Dermis microvascular lymphatic vessel endothelial cell (primary cell): ENCODE measurements at regions not wholly inside any gene's neighbourhood (a gene's known extent, or its start where the extent isn't known, plus 50 kb on each side); places are given as distances from the start of the nearest gene placed in this dataset.
"Not testable (repeated sequence)": the region's sequence is repeated elsewhere in the genome, so short reads cannot be mapped to it uniquely, and the experiment has no call there.

Experiments used
- DNase-seq, 2 donors: peaks; one replicate each; pipeline versions ENCODE4 v3.0.0 to v3.0.0-alpha.2; 2010; ENCODE audit warnings: low read depth in 2 of 2

GRCh38 chr4:116143198-116143597, 942.2 kb downstream of the TRAM1L1 start:
- DNase-seq = no peak

GRCh38 chr4:116132946-116133345, 952.4 kb downstream of the TRAM1L1 start:
- DNase-seq = no peak

GRCh38 chr4:116126794-116127193, 958.6 kb downstream of the TRAM1L1 start:
- no peak for DNase-seq

GRCh38 chr4:116122124-116122523, 963.3 kb downstream of the TRAM1L1 start:
- DNase-seq = no peak

GRCh38 chr4:116118221-116118620, 967.2 kb downstream of the TRAM1L1 start:
- DNase-seq = no peak

GRCh38 chr4:116112861-116113260, 972.5 kb downstream of the TRAM1L1 start:
- DNase-seq = not testable (repeated sequence)

GRCh38 chr4:116110713-116111112, 974.7 kb downstream of the TRAM1L1 start:
- no peak for DNase-seq

- no peak for DNase-seq
Measured at GRCh38 chr4:116108606-116109005, 976.8 kb downstream of the TRAM1L1 start.

- no peak for DNase-seq
Measured at GRCh38 chr4:116101321-116101720, 984.1 kb downstream of the TRAM1L1 start.

- DNase-seq = no peak
Measured at GRCh38 chr4:116099596-116099995, 985.8 kb downstream of the TRAM1L1 start.

- DNase-seq = not testable (repeated sequence)
Measured at GRCh38 chr4:116097353-116097752, 983.9 kb upstream of the NDST4 start.

- no peak for DNase-seq
Measured at GRCh38 chr4:116092961-116093360, 979.5 kb upstream of the NDST4 start.

GRCh38 chr4:116088771-116089170, 975.4 kb upstream of the NDST4 start:
- no peak for DNase-seq

- DNase-seq = no peak
Measured at GRCh38 chr4:116082808-116083366, 969.5 kb upstream of the NDST4 start.

GRCh38 chr4:116073051-116073450, 959.6 kb upstream of the NDST4 start:
- DNase-seq = no peak

- no peak for DNase-seq
Measured at GRCh38 chr4:116070283-116070682, 956.9 kb upstream of the NDST4 start.

- DNase-seq = no peak
Measured at GRCh38 chr4:116066711-116067245, 953.4 kb upstream of the NDST4 start.

- DNase-seq = no peak
Measured at GRCh38 chr4:116064331-116064730, 950.9 kb upstream of the NDST4 start.

GRCh38 chr4:116059361-116059760, 945.9 kb upstream of the NDST4 start:
- DNase-seq = no peak

- no peak for DNase-seq
Measured at GRCh38 chr4:116058129-116058528, 944.7 kb upstream of the NDST4 start.

GRCh38 chr4:116055857-116056827, 942.7 kb upstream of the NDST4 start:
- DNase-seq = peak in 1 of 2 donors; percentile 4

GRCh38 chr4:116027311-116027710, 913.9 kb upstream of the NDST4 start:
- DNase-seq = peak; percentile 14 to 56
